DND-41 (cell line): ENCODE measurements at regions not wholly inside any gene's neighbourhood (a gene's known extent, or its start where the extent isn't known, plus 50 kb on each side); places are given as distances from the start of the nearest gene placed in this dataset.

Source experiments
- ATAC-seq: fragments of 200-7000 bp; cut with Tn5 transposase; 3 replicates; pipeline ENCODE4 v1.9.1; 2021; ENCODE audit warnings: low read depth; ENCODE audit not compliant: insufficient read depth
- DNase-seq: peaks from one replicate; pipeline ENCODE4 v3.0.0-alpha.2; 2020
- H2AFZ ChIP-seq: 2 replicates; pipeline ENCODE4 v1.6.0; 2012; ENCODE audit warnings: low read depth, low read length
- H3K27ac ChIP-seq: 2 replicates; pipeline ENCODE4 v1.5.1; 2012; ENCODE audit warnings: low read length, inconsistent platforms
- H3K27me3 ChIP-seq: fragments of 200-600 bp; sonication (generic); 2 replicates; pipeline ENCODE4 v1.6.0; 2012; ENCODE audit warnings: low read length, mild to moderate bottlenecking, inconsistent platforms; ENCODE audit not compliant: insufficient read depth, poor library complexity
- H3K36me3 ChIP-seq: 2 replicates; pipeline ENCODE4 v1.5.1; 2012; ENCODE audit warnings: low read length, inconsistent platforms; ENCODE audit not compliant: insufficient read depth
- H3K4me1 ChIP-seq: 2 replicates; pipeline ENCODE4 v1.5.1; 2012; ENCODE audit warnings: mild to moderate bottlenecking, low read length; ENCODE audit not compliant: insufficient read depth
- H3K4me2 ChIP-seq: 2 replicates; pipeline ENCODE4 v1.6.0; 2012; ENCODE audit warnings: mild to moderate bottlenecking, moderate library complexity, low read length, inconsistent platforms; ENCODE audit not compliant: insufficient read depth
- H3K4me3 ChIP-seq, 2 experiments: fragments of 200-600 bp in 1 of 2; shearing (Covaris generic) in 1 of 2; 2 replicates each; pipeline ENCODE4 v1.5.1; 2012 to 2016; ENCODE audit warnings: inconsistent platforms in 2 of 2, low read length in 2 of 2, mild to moderate bottlenecking in 2 of 2, low read depth in 1 of 2, moderate library complexity in 1 of 2
- H3K79me2 ChIP-seq: 2 replicates; pipeline ENCODE4 v1.6.0; 2012; ENCODE audit warnings: low read length, inconsistent platforms; ENCODE audit not compliant: insufficient read depth
- H3K9ac ChIP-seq: 2 replicates; pipeline ENCODE4 v1.6.0; 2012; ENCODE audit warnings: low read depth, mild to moderate bottlenecking, inconsistent platforms, low read length, moderate library complexity
- H3K9me3 ChIP-seq: 2 replicates; pipeline ENCODE4 v1.5.1; 2012; ENCODE audit warnings: low read length, moderate library complexity, mild to moderate bottlenecking, inconsistent platforms; ENCODE audit not compliant: insufficient read depth, severe bottlenecking
- H4K20me1 ChIP-seq: 2 replicates; pipeline ENCODE4 v1.6.0; 2012; ENCODE audit warnings: low read length; ENCODE audit not compliant: insufficient read depth
- EZH2 ChIP-seq: IDR thresholded peaks from 3 replicates; pipeline ENCODE4 v1.6.1; 2012; ENCODE audit warnings: borderline replicate concordance, low read depth, mild to moderate bottlenecking, moderate library complexity, low read length, inconsistent platforms; ENCODE audit not compliant: severe bottlenecking
- TF ChIP-seq, protein P1 (sequence below): IDR thresholded peaks from 2 replicates; pipeline ENCODE4 v1.5.1; 2012; ENCODE audit warnings: borderline replicate concordance, low read length, moderate library complexity, mild to moderate bottlenecking; ENCODE audit not compliant: poor library complexity, severe bottlenecking; ENCODE audit errors: extremely low read depth

DNA sequence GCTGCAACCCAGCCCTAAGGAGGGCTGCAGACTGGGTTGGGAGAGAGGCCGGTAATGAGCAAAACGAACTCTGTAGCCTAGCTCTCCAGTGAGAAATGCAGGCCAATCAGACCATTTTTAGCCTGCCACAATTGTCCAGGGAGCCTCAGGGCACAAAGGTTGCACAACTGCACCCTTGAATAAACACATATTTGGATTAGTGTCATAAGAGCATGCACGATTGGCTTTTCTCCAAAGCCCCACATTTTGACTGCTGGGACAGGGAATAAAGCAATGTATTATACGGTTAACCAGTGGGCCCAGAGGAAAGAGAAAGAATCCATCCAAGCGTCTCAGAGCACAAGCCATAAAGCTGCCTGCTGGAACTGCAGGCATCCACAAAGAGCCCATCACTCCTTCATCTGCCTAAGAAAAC, 729.4 kb upstream of the SGCG start:
- DNase-seq, result no peak
- H3K27me3 ChIP-seq, result no peaks in the 10 kb centered on the region
- H2AFZ ChIP-seq, result no peak overlapping the region
- ATAC-seq, result no peak
- H3K4me2 ChIP-seq, result no peak overlapping the region
- H3K27ac ChIP-seq, result no peak overlapping the region
- no peak overlapping the region for H3K4me3 ChIP-seq
- no peaks in the 10 kb centered on the region for H3K9me3 ChIP-seq
- H3K36me3 ChIP-seq, result no peaks in the 10 kb centered on the region
- no peaks in the 10 kb centered on the region for H4K20me1 ChIP-seq
- H3K79me2 ChIP-seq, result no peaks in the 10 kb centered on the region
- no peaks in the 10 kb centered on the region for H3K4me1 ChIP-seq
- H3K9ac ChIP-seq, result no peak overlapping the region
- TF ChIP-seq EZH2, result no peak
- TF ChIP-seq, protein P1, sequence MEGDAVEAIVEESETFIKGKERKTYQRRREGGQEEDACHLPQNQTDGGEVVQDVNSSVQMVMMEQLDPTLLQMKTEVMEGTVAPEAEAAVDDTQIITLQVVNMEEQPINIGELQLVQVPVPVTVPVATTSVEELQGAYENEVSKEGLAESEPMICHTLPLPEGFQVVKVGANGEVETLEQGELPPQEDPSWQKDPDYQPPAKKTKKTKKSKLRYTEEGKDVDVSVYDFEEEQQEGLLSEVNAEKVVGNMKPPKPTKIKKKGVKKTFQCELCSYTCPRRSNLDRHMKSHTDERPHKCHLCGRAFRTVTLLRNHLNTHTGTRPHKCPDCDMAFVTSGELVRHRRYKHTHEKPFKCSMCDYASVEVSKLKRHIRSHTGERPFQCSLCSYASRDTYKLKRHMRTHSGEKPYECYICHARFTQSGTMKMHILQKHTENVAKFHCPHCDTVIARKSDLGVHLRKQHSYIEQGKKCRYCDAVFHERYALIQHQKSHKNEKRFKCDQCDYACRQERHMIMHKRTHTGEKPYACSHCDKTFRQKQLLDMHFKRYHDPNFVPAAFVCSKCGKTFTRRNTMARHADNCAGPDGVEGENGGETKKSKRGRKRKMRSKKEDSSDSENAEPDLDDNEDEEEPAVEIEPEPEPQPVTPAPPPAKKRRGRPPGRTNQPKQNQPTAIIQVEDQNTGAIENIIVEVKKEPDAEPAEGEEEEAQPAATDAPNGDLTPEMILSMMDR, result no peak

DNA sequence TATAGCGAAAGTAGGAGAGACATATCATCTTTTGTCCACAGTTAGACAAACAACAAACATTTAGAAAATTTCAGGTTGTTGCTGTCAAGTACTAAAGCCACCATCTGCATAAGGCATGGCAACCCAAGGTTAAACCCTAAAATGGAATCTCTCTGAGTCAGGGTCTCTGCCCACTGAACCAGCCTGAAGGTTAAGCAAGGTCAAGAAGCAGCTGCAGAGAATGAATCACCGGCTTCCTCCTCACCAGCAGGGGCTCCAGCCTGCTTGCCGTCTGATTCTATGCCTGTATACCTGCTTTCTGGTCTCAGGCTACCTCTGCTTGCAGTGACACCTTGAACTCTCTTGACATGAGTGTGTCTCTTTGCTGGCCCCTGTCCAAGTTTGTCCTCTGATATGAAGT, 726.2 kb upstream of the SGCG start:
- H3K4me2 ChIP-seq, result no peak overlapping the region
- H3K27me3 ChIP-seq, result no peaks in the 10 kb centered on the region
- no peaks in the 10 kb centered on the region for H4K20me1 ChIP-seq
- no peak overlapping the region for H3K27ac ChIP-seq
- no peaks in the 10 kb centered on the region for H3K36me3 ChIP-seq
- H3K9me3 ChIP-seq, result no peaks in the 10 kb centered on the region
- TF ChIP-seq, protein P1, result no peak
- TF ChIP-seq EZH2, result no peak
- no peaks in the 10 kb centered on the region for H3K4me1 ChIP-seq
- no peak overlapping the region for H3K9ac ChIP-seq
- no peak for ATAC-seq
- DNase-seq, result no peak
- H2AFZ ChIP-seq, result no peak overlapping the region
- H3K4me3 ChIP-seq, result no peak overlapping the region
- no peaks in the 10 kb centered on the region for H3K79me2 ChIP-seq

DNA sequence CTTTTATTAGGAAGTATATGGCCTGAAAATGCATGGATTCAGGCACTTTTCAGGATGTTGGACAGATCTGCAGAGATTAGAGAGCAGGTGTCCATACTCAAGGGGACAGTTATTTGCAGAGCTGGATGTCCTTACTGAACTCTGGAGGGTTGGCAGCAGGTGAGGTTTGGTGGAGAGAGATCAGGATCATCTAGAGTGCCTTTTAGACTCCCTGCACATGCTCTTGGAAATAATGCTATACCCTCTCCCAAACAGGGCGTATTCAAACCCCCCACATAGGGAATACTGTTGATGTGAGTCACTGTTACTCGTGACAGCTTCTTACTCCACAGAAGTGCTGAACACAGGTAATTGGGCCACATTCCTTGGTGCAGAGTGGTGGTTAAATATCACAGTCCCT, 725.7 kb upstream of the SGCG start:
- Histone ChIP-seq H3K4me2 (no peak overlapping the region), H3K27ac (no peak overlapping the region), H3K4me1 (no peaks in the 10 kb centered on the region), H2AFZ (no peak overlapping the region), H3K27me3 (no peaks in the 10 kb centered on the region), H3K4me3 (no peak overlapping the region), H4K20me1 (no peaks in the 10 kb centered on the region), H3K36me3 (no peaks in the 10 kb centered on the region), H3K9ac (no peak overlapping the region), H3K79me2 (no peaks in the 10 kb centered on the region), H3K9me3 (no peaks in the 10 kb centered on the region)
- DNase-seq, result no peak
- TF ChIP-seq, protein P1, result no peak
- TF ChIP-seq EZH2, result no peak
- ATAC-seq, result no peak
